ENCODE measurements at regions not wholly inside any gene's neighbourhood (a gene's known extent, or its start where the extent isn't known, plus 50 kb on each side); places are given as distances from the start of the nearest gene placed in this dataset.

GRCh38 chr3:103025880-103026279 lies 591.1 kb downstream of the ZPLD1 start:
- Histone ChIP-seq H3K4me3 (ENCODE audit: low read length in 2 of 2) (no peak overlapping the region), H3K4ac (ENCODE audit: low read length) (no peak overlapping the region), H2BK120ac (ENCODE audit: low read depth, low read length) (no peak overlapping the region), H2BK5ac (ENCODE audit: low read length) (no peak overlapping the region), H3K36me3 (replicated peaks in 1 of 2; ENCODE audit: control insufficient read depth in 2 of 2, insufficient read depth in 2 of 2, low read length in 2 of 2) (no peaks in the 10 kb centered on the region), H2AFZ (ENCODE audit: low read length) (no peak overlapping the region), H3K4me1 (ENCODE audit: control insufficient read depth in 2 of 2, insufficient read depth in 1 of 2, low read depth in 1 of 2, low read length in 2 of 2) (no peaks in the 10 kb centered on the region), H3K9ac (ENCODE audit: low read depth, low read length, poor library complexity) (no peak overlapping the region), H2BK15ac (ENCODE audit: low read length) (no peak overlapping the region), H4K8ac (ENCODE audit: low read depth, low read length) (no peak overlapping the region), H3K79me1 (ENCODE audit: low read depth, low read length) (no peaks in the 10 kb centered on the region), H2BK12ac (ENCODE audit: low read length) (no peak overlapping the region), H3K14ac (ENCODE audit: low read length) (no peak overlapping the region), H3K27me3 (ENCODE audit: control insufficient read depth in 3 of 3, insufficient read depth in 3 of 3, low read depth in 1 of 3, low read length in 3 of 3) (no peaks in the 10 kb centered on the region), H3K4me2 (ENCODE audit: insufficient read depth, low read length, poor library complexity, severe bottlenecking) (no peak overlapping the region), H3K27ac (replicated peaks; ENCODE audit: low read length) (no peak overlapping the region), H3K18ac (ENCODE audit: low read length) (no peak overlapping the region), H3K23ac (ENCODE audit: low read depth, low read length, poor library complexity) (no peak overlapping the region), H4K91ac (ENCODE audit: low read depth, low read length, poor library complexity) (no peak overlapping the region), H3K9me3 (replicated peaks in 1 of 2; ENCODE audit: control insufficient read depth in 2 of 2, insufficient read depth in 1 of 2, low read depth in 1 of 2, low read length in 2 of 2) (no peaks in the 10 kb centered on the region), H2AK5ac (ENCODE audit: low read depth, low read length) (no peak overlapping the region)
- DNase-seq (ENCODE audit: low spot score), result no peak

DNA sequence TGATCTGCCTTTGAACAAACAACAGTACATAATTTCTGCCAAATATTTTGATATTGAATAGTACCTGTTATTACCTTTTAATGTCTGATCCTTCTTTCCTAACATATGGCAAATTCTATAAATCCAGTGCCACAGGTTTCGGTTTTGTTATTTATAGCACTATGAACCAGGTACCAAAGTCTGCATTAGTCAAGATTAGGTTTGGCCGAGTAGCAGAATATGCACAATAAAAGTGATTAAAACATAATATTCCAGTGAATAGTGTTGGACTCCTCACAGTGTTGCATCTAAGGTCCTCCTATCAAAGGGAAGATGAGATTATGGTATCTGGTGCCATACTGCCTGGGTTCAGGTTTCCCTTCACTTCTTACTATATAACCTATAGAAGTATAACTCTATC lies 599.0 kb downstream of the ZPLD1 start:
- Histone ChIP-seq H3K79me1 (ENCODE audit: low read depth, low read length) (no peaks in the 10 kb centered on the region), H4K91ac (ENCODE audit: low read depth, low read length, poor library complexity) (no peak overlapping the region), H3K4me2 (ENCODE audit: insufficient read depth, low read length, poor library complexity, severe bottlenecking) (no peak overlapping the region), H2AFZ (ENCODE audit: low read length) (no peak overlapping the region), H3K18ac (ENCODE audit: low read length) (no peak overlapping the region), H3K27me3 (ENCODE audit: control insufficient read depth in 3 of 3, insufficient read depth in 3 of 3, low read depth in 1 of 3, low read length in 3 of 3) (no peaks in the 10 kb centered on the region), H2BK120ac (ENCODE audit: low read depth, low read length) (no peak overlapping the region), H3K36me3 (replicated peaks in 1 of 2; ENCODE audit: control insufficient read depth in 2 of 2, insufficient read depth in 2 of 2, low read length in 2 of 2) (no peaks in the 10 kb centered on the region), H3K9ac (ENCODE audit: low read depth, low read length, poor library complexity) (no peak overlapping the region), H3K4ac (ENCODE audit: low read length) (no peak overlapping the region), H3K14ac (ENCODE audit: low read length) (no peak overlapping the region), H3K23ac (ENCODE audit: low read depth, low read length, poor library complexity) (no peak overlapping the region), H3K4me1 (ENCODE audit: control insufficient read depth in 2 of 2, insufficient read depth in 1 of 2, low read depth in 1 of 2, low read length in 2 of 2) (no peaks in the 10 kb centered on the region), H2BK12ac (ENCODE audit: low read length) (no peak overlapping the region), H4K8ac (ENCODE audit: low read depth, low read length) (no peak overlapping the region), H2BK15ac (ENCODE audit: low read length) (no peak overlapping the region), H2AK5ac (ENCODE audit: low read depth, low read length) (no peak overlapping the region), H3K9me3 (replicated peaks in 1 of 2; ENCODE audit: control insufficient read depth in 2 of 2, insufficient read depth in 1 of 2, low read depth in 1 of 2, low read length in 2 of 2) (no peaks in the 10 kb centered on the region), H3K4me3 (ENCODE audit: low read length in 2 of 2) (no peak overlapping the region), H3K27ac (replicated peaks; ENCODE audit: low read length) (no peak overlapping the region), H2BK5ac (ENCODE audit: low read length) (no peak overlapping the region)
- no peak for DNase-seq (ENCODE audit: low spot score)
- no CpG with 5 or more reads among the region's 2 CpGs for WGBS, 2 donors (ENCODE audit: extremely low coverage in 2 of 2, insufficient read length in 2 of 2, insufficient replicate concordance in 1 of 2)

DNA sequence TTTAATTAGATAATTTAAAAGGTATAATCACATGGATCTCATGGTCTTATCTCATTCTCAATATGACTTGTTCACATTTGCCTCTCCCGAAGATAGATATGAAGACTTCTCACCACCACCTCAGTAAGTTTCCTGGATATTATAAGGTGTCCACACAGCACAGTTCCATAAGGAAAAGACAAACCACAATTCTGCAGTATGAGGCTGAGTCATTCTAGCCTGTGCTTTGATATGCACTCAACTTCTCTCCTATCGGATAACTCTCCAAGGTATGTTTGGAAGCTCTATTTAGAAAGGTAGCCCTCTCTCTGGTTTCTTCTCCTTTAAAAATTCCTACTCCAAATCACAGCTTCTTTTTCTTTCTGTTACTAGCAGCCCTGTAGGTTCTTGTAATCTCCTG lies 612.8 kb downstream of the ZPLD1 start:
- Histone ChIP-seq H3K79me1 (ENCODE audit: low read depth, low read length) (no peaks in the 10 kb centered on the region), H3K9ac (ENCODE audit: low read depth, low read length, poor library complexity) (no peak overlapping the region), H2BK5ac (ENCODE audit: low read length) (no peak overlapping the region), H3K36me3 (replicated peaks in 1 of 2; ENCODE audit: control insufficient read depth in 2 of 2, insufficient read depth in 2 of 2, low read length in 2 of 2) (no peaks in the 10 kb centered on the region), H3K4me2 (ENCODE audit: insufficient read depth, low read length, poor library complexity, severe bottlenecking) (no peak overlapping the region), H3K18ac (ENCODE audit: low read length) (no peak overlapping the region), H4K91ac (ENCODE audit: low read depth, low read length, poor library complexity) (no peak overlapping the region), H4K8ac (ENCODE audit: low read depth, low read length) (no peak overlapping the region), H3K27ac (replicated peaks; ENCODE audit: low read length) (no peak overlapping the region), H2BK12ac (ENCODE audit: low read length) (no peak overlapping the region), H2BK15ac (ENCODE audit: low read length) (no peak overlapping the region), H3K4ac (ENCODE audit: low read length) (no peak overlapping the region), H3K27me3 (ENCODE audit: control insufficient read depth in 3 of 3, insufficient read depth in 3 of 3, low read depth in 1 of 3, low read length in 3 of 3) (no peaks in the 10 kb centered on the region), H2AFZ (ENCODE audit: low read length) (no peak overlapping the region), H3K14ac (ENCODE audit: low read length) (no peak overlapping the region), H3K4me1 (ENCODE audit: control insufficient read depth in 2 of 2, insufficient read depth in 1 of 2, low read depth in 1 of 2, low read length in 2 of 2) (no peaks in the 10 kb centered on the region), H3K9me3 (replicated peaks in 1 of 2; ENCODE audit: control insufficient read depth in 2 of 2, insufficient read depth in 1 of 2, low read depth in 1 of 2, low read length in 2 of 2) (no peaks in the 10 kb centered on the region), H2AK5ac (ENCODE audit: low read depth, low read length) (no peak overlapping the region), H2BK120ac (ENCODE audit: low read depth, low read length) (no peak overlapping the region), H3K4me3 (ENCODE audit: low read length in 2 of 2) (no peak overlapping the region), H3K23ac (ENCODE audit: low read depth, low read length, poor library complexity) (no peak overlapping the region)
- DNase-seq (ENCODE audit: low spot score), result no peak
- WGBS, 2 donors (ENCODE audit: extremely low coverage in 2 of 2, insufficient read length in 2 of 2, insufficient replicate concordance in 1 of 2), result no CpG with 5 or more reads among the region's 2 CpGs

- H3K27ac ChIP-seq (replicated peaks; ENCODE audit: low read length), result no peak overlapping the region
- H2BK12ac ChIP-seq (ENCODE audit: low read length), result no peak overlapping the region
- no peak overlapping the region for H2BK5ac ChIP-seq (ENCODE audit: low read length)
- no peaks in the 10 kb centered on the region for H3K4me1 ChIP-seq (ENCODE audit: control insufficient read depth in 2 of 2, insufficient read depth in 1 of 2, low read depth in 1 of 2, low read length in 2 of 2)
- no peak overlapping the region for H4K8ac ChIP-seq (ENCODE audit: low read depth, low read length)
- H3K18ac ChIP-seq (ENCODE audit: low read length), result no peak overlapping the region
- no peaks in the 10 kb centered on the region for H3K36me3 ChIP-seq (replicated peaks in 1 of 2; ENCODE audit: control insufficient read depth in 2 of 2, insufficient read depth in 2 of 2, low read length in 2 of 2)
- DNase-seq (ENCODE audit: low spot score), result no peak
- no peaks in the 10 kb centered on the region for H3K9me3 ChIP-seq (replicated peaks in 1 of 2; ENCODE audit: control insufficient read depth in 2 of 2, insufficient read depth in 1 of 2, low read depth in 1 of 2, low read length in 2 of 2)
- no peak overlapping the region for H4K91ac ChIP-seq (ENCODE audit: low read depth, low read length, poor library complexity)
- H3K9ac ChIP-seq (ENCODE audit: low read depth, low read length, poor library complexity), result no peak overlapping the region
- H3K14ac ChIP-seq (ENCODE audit: low read length), result no peak overlapping the region
- WGBS, 2 donors (ENCODE audit: extremely low coverage in 2 of 2, insufficient read length in 2 of 2, insufficient replicate concordance in 1 of 2), result no CpG with 5 or more reads among the region's 5 CpGs
- no peaks in the 10 kb centered on the region for H3K27me3 ChIP-seq (ENCODE audit: control insufficient read depth in 3 of 3, insufficient read depth in 3 of 3, low read depth in 1 of 3, low read length in 3 of 3)
- no peak overlapping the region for H2BK15ac ChIP-seq (ENCODE audit: low read length)
- no peaks in the 10 kb centered on the region for H3K79me1 ChIP-seq (ENCODE audit: low read depth, low read length)
- no peak overlapping the region for H2AFZ ChIP-seq (ENCODE audit: low read length)
- no peak overlapping the region for H3K4me3 ChIP-seq (ENCODE audit: low read length in 2 of 2)
- no peak overlapping the region for H2BK120ac ChIP-seq (ENCODE audit: low read depth, low read length)
- H3K4ac ChIP-seq (ENCODE audit: low read length), result no peak overlapping the region
- no peak overlapping the region for H3K4me2 ChIP-seq (ENCODE audit: insufficient read depth, low read length, poor library complexity, severe bottlenecking)
- H2AK5ac ChIP-seq (ENCODE audit: low read depth, low read length), result no peak overlapping the region
- no peak overlapping the region for H3K23ac ChIP-seq (ENCODE audit: low read depth, low read length, poor library complexity)
These were observed 613.4 kb downstream of the ZPLD1 start for GRCh38 chr3:103048068-103048722.
